ENCODE measurements at regions not wholly inside any gene's neighbourhood (a gene's known extent, or its start where the extent isn't known, plus 50 kb on each side); places are given as distances from the start of the nearest gene placed in this dataset.

GRCh38 chr10:78186572-78186971 is 152.9 kb downstream of the RPS24 start:
- DNase-seq (ENCODE audit: low spot score): no peak

GRCh38 chr10:78187371-78187770 is 153.7 kb downstream of the RPS24 start:
- DNase-seq (ENCODE audit: low spot score): no peak

GRCh38 chr10:78188446-78188845 is 154.8 kb downstream of the RPS24 start:
- DNase-seq (ENCODE audit: low spot score): no peak

GRCh38 chr10:78190051-78190825 is 156.6 kb downstream of the RPS24 start:
- DNase-seq (ENCODE audit: low spot score): no peak

GRCh38 chr10:78191301-78191700 is 157.6 kb downstream of the RPS24 start:
- DNase-seq (ENCODE audit: low spot score): no peak

- DNase-seq (ENCODE audit: low spot score): no peak
Observed at GRCh38 chr10:78193189-78193588, 159.5 kb downstream of the RPS24 start.

- DNase-seq (ENCODE audit: low spot score): no peak
Observed at GRCh38 chr10:78194050-78194449, 160.4 kb downstream of the RPS24 start.

- peak; percentile 19 for DNase-seq (ENCODE audit: low spot score)
Observed at GRCh38 chr10:78194539-78195402, 161.1 kb downstream of the RPS24 start.

GRCh38 chr10:78196396-78196795 is 162.7 kb downstream of the RPS24 start:
- no peak for DNase-seq (ENCODE audit: low spot score)

- DNase-seq (ENCODE audit: low spot score): peak; percentile 26
Observed at GRCh38 chr10:78196964-78197363, 163.3 kb downstream of the RPS24 start.

GRCh38 chr10:78197628-78198272 is 164.1 kb downstream of the RPS24 start:
- no peak for DNase-seq (ENCODE audit: low spot score)

GRCh38 chr10:78199005-78199725 is 165.5 kb downstream of the RPS24 start:
- DNase-seq (ENCODE audit: low spot score): no peak

GRCh38 chr10:78199759-78200158 is 166.1 kb downstream of the RPS24 start:
- no peak for DNase-seq (ENCODE audit: low spot score)

- no peak for DNase-seq (ENCODE audit: low spot score)
Observed at GRCh38 chr10:78200686-78201085, 167.0 kb downstream of the RPS24 start.

- DNase-seq (ENCODE audit: low spot score): no peak
Observed at GRCh38 chr10:78202386-78202785, 168.7 kb downstream of the RPS24 start.

- DNase-seq (ENCODE audit: low spot score): peak; percentile 36
Observed at GRCh38 chr10:78203915-78204818, 170.5 kb downstream of the RPS24 start.

GRCh38 chr10:78205457-78206016 is 171.9 kb downstream of the RPS24 start:
- no peak for DNase-seq (ENCODE audit: low spot score)

GRCh38 chr10:78207216-78207615 is 173.6 kb downstream of the RPS24 start:
- DNase-seq (ENCODE audit: low spot score): no peak

- no peak for DNase-seq (ENCODE audit: low spot score)
Observed at GRCh38 chr10:78207776-78208175, 174.1 kb downstream of the RPS24 start.

GRCh38 chr10:78209970-78210369 is 176.3 kb downstream of the RPS24 start:
- no peak for DNase-seq (ENCODE audit: low spot score)

GRCh38 chr10:78210548-78210947 is 176.9 kb downstream of the RPS24 start:
- no peak for DNase-seq (ENCODE audit: low spot score)
